NCI-H446 treated with DMSO at 0.1 percent for 48 hours (cell line): ENCODE measurements at regions not wholly inside any gene's neighbourhood (a gene's known extent, or its start where the extent isn't known, plus 50 kb on each side); places are given as distances from the start of the nearest gene placed in this dataset.
"Not testable (repeated sequence)": the region's sequence is repeated elsewhere in the genome, so short reads cannot be mapped to it uniquely, and the experiment has no call there.

ENCODE experiments used
- DNase-seq: peaks from one replicate; lab custom pipeline; 2025; lab: John Stamatoyannopoulos, UW

- DNase-seq: no peak
Measured at GRCh38 chr6:122178988-122179387, 220.5 kb upstream of the HSF2 start.

- DNase-seq: no peak
Measured at GRCh38 chr6:122180132-122180531, 219.3 kb upstream of the HSF2 start.

GRCh38 chr6:122182061-122182460 lies 217.4 kb upstream of the HSF2 start:
- no peak for DNase-seq

GRCh38 chr6:122184401-122184827 lies 215.0 kb upstream of the HSF2 start:
- no peak for DNase-seq

GRCh38 chr6:122185458-122185857 lies 214.0 kb upstream of the HSF2 start:
- DNase-seq: not testable (repeated sequence)

- no peak for DNase-seq
Measured at GRCh38 chr6:122187186-122187585, 212.3 kb upstream of the HSF2 start.

- no peak for DNase-seq
Measured at GRCh38 chr6:122198922-122199321, 200.5 kb upstream of the HSF2 start.

- DNase-seq: no peak
Measured at GRCh38 chr6:122200440-122200839, 199.0 kb upstream of the HSF2 start.

- DNase-seq: no peak
Measured at GRCh38 chr6:122202576-122203137, 196.8 kb upstream of the HSF2 start.

- DNase-seq: no peak
Measured at GRCh38 chr6:122207061-122207460, 192.4 kb upstream of the HSF2 start.

- DNase-seq: no peak
Measured at GRCh38 chr6:122207794-122208193, 191.7 kb upstream of the HSF2 start.

- DNase-seq: no peak
Measured at GRCh38 chr6:122214605-122215318, 184.7 kb upstream of the HSF2 start.

GRCh38 chr6:122220254-122220653 lies 179.2 kb upstream of the HSF2 start:
- no peak for DNase-seq

- DNase-seq: no peak
Measured at GRCh38 chr6:122222761-122223160, 176.7 kb upstream of the HSF2 start.

GRCh38 chr6:122223251-122223650 lies 176.2 kb upstream of the HSF2 start:
- no peak for DNase-seq

GRCh38 chr6:122238861-122239260 lies 160.6 kb upstream of the HSF2 start:
- no peak for DNase-seq

GRCh38 chr6:122246906-122247658 lies 152.4 kb upstream of the HSF2 start:
- DNase-seq: no peak

- DNase-seq: no peak
Measured at GRCh38 chr6:122248001-122248669, 151.3 kb upstream of the HSF2 start.

- no peak for DNase-seq
Measured at GRCh38 chr6:122248844-122249243, 150.6 kb upstream of the HSF2 start.

- DNase-seq: no peak
Measured at GRCh38 chr6:122258839-122259238, 140.6 kb upstream of the HSF2 start.

GRCh38 chr6:122264557-122264956 lies 134.9 kb upstream of the HSF2 start:
- DNase-seq: no peak

- no peak for DNase-seq
Measured at GRCh38 chr6:122265755-122266154, 133.7 kb upstream of the HSF2 start.

- DNase-seq: no peak
Measured at GRCh38 chr6:122268394-122268793, 131.1 kb upstream of the HSF2 start.
